Body of pancreas (tissue), 4 donors: ENCODE measurements at regions not wholly inside any gene's neighbourhood (a gene's known extent, or its start where the extent isn't known, plus 50 kb on each side); places are given as distances from the start of the nearest gene placed in this dataset.

Experiments used
- ATAC-seq: fragments of 150-250 bp; one replicate; pipeline ENCODE4 v1.9.1; 2016
- DNase-seq, 4 donors: peaks; one replicate each; pipeline ENCODE4 v3.0.0-alpha.2; 2019
- H3K27ac ChIP-seq, 4 donors: fragments of 200-600 bp; sonication (generic); 1 replicate in 3 of 4; 2 replicates in 1 of 4; pipeline versions ENCODE4 v1.5.1 to v1.6.1; 2016 to 2019; ENCODE audit warnings: mild to moderate bottlenecking in 1 of 4, mixed read lengths in 1 of 4, moderate library complexity in 1 of 4
- H3K27me3 ChIP-seq, 2 donors: fragments of 200-600 bp; sonication (generic); one replicate each; pipeline ENCODE4 v1.6.0; 2016; ENCODE audit warnings: mild to moderate bottlenecking in 1 of 2
- H3K36me3 ChIP-seq, 2 donors: fragments of 200-600 bp; sonication (generic); replicated peaks in 1 of 2; 2 replicates each; pipeline ENCODE4 v1.5.1; 2016; ENCODE audit warnings: low read depth in 2 of 2; ENCODE audit not compliant: insufficient read depth in 1 of 2
- H3K4me1 ChIP-seq: fragments of 200-600 bp; sonication (generic); one replicate; pipeline ENCODE4 v1.6.0; 2016
- H3K4me3 ChIP-seq, 2 donors: fragments of 200-600 bp; sonication (generic); 1 replicate in 1 of 2; 2 replicates in 1 of 2; pipeline ENCODE4 v1.5.1; 2016 to 2019
- H3K9me3 ChIP-seq, 3 donors: fragments of 200-600 bp; sonication (generic); 1 replicate in 2 of 3; 2 replicates in 1 of 3; pipeline ENCODE4 v1.5.1; 2016
- POLR2A ChIP-seq, 3 donors: fragments of 450-650 bp; IDR thresholded peaks; one replicate each; pipeline ENCODE4 v1.6.1; 2016; ENCODE audit warnings: antibody characterized with exemption in 3 of 3, mild to moderate bottlenecking in 2 of 3
- WGBS, 2 donors: methylation state at CpG; one replicate each; pipeline ENCODE4 v1.1.5; 2017; 5-methylcytosine and 5-hydroxymethylcytosine counted together
- intact Hi-C: fragments of 100-400 bp; cut with DNase I; formaldehyde crosslinking; loops from one replicate; pipeline ENCODE4 v1.15.1; 2023
- TF ChIP-seq, protein P1 (sequence below), 7 experiments: fragments of 450-650 bp in 4 of 7; fragments of 200-600 bp in 3 of 7; sonication (generic) in 3 of 7; IDR thresholded peaks; one replicate each; pipeline ENCODE4 v1.5.1; 2016 to 2019; ENCODE audit warnings: antibody characterized with exemption in 7 of 7

DNA sequence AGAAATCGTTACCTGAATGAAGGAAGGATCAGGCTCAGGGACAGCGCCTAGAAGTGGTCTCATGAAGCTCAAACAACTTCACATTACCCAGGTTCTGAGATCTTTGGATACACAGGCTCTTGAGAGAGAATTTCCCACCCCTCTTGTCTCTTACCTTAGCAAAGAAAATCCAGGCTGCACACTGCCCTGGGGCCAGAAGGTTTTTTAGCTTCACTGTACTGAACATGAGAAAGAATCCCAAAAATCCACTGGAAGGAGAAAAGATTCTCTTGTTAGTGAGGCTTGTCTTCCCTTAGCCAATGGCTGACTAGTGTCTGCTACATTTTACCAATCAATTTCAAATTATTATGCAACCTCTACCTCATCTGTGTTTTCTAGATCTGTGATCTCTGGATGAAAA, 101.0 kb upstream of the RIOK3 start:
- 85 to 97% methylated on average over 2 of the region's 2 CpGs for WGBS, 2 donors
- intact Hi-C loops, result no loop called here

DNA sequence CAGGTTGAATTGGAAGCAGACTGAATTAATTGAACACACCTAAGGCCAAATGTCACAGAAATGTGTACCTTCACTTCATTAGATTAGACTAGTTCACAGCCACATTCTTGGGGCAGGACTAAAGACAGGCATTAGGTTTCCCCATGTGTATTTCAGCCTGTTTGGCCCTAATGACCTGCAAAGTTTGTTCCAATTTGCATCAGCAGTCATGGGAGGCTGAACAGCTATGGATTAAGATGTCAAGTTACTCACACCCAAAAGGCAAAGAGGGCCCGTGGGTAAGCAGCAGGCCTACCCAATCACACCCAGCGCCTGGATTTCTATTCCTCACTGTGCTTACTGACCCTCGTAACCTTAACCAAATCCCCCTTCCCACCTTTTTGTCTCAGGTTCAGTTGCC, 99.6 kb upstream of the RIOK3 start:
- Histone ChIP-seq H3K9me3 (no peaks in the 10 kb centered on the region), H3K36me3 (no peaks in the 10 kb centered on the region), H3K27me3 (no peaks in the 10 kb centered on the region), H3K4me3 (no peak overlapping the region), H3K27ac (no peak overlapping the region), H3K4me1 (peaks cover 14% of the 10 kb centered on the region)
- intact Hi-C loops, result no loop called here
- ATAC-seq (no peak), DNase-seq (no peak)
- no peak for TF ChIP-seq POLR2A (IDR thresholded peaks at IDR 0.05)
- TF ChIP-seq, protein P1, sequence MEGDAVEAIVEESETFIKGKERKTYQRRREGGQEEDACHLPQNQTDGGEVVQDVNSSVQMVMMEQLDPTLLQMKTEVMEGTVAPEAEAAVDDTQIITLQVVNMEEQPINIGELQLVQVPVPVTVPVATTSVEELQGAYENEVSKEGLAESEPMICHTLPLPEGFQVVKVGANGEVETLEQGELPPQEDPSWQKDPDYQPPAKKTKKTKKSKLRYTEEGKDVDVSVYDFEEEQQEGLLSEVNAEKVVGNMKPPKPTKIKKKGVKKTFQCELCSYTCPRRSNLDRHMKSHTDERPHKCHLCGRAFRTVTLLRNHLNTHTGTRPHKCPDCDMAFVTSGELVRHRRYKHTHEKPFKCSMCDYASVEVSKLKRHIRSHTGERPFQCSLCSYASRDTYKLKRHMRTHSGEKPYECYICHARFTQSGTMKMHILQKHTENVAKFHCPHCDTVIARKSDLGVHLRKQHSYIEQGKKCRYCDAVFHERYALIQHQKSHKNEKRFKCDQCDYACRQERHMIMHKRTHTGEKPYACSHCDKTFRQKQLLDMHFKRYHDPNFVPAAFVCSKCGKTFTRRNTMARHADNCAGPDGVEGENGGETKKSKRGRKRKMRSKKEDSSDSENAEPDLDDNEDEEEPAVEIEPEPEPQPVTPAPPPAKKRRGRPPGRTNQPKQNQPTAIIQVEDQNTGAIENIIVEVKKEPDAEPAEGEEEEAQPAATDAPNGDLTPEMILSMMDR (IDR thresholded peaks at IDR 0.05), result no peak
- 54 to 58% methylated on average over 3 of the region's 3 CpGs for WGBS, 2 donors

More for the DNA sequence above, 101.0 kb upstream of the RIOK3 start:
- ATAC-seq (no peak), DNase-seq (no peak)
- Histone ChIP-seq H3K36me3 (no peaks in the 10 kb centered on the region), H3K9me3 (no peaks in the 10 kb centered on the region), H3K27ac (no peak overlapping the region), H3K4me1 (peaks cover 7% of the 10 kb centered on the region), H3K27me3 (no peaks in the 10 kb centered on the region), H3K4me3 (no peak overlapping the region)
- TF ChIP-seq POLR2A (IDR thresholded peaks at IDR 0.05), result no peak
- TF ChIP-seq, protein P1 (IDR thresholded peaks at IDR 0.05), result no peak

DNA sequence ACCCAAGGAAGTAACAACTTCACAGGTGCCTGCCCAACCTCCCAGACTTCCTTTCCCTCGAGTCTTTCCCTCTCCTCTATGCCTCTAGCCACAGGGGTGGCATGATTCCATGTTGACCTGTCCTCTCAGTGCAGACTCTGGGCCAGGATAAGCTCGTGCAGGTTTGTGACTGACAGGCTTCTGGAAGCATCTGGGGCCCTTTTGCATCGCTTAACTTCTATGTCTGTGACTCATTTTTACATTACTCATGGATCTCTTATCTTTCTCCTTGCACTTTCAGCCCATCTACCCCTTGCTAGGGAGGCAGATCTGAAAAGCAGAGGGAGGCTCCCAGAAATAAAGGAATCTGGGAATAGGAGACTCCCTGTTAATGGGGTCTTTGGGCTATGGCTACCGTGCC, 98.5 kb upstream of the RIOK3 start:
- intact Hi-C loops, result no loop called here
- TF ChIP-seq, protein P1 (IDR thresholded peaks at IDR 0.05), result no peak
- TF ChIP-seq POLR2A (IDR thresholded peaks at IDR 0.05), result no peak
- no peaks in the 10 kb centered on the region for H3K27me3 ChIP-seq
- peaks cover 14% of the 10 kb centered on the region for H3K4me1 ChIP-seq
- 87 to 93% methylated on average over 4 of the region's 4 CpGs for WGBS, 2 donors
- no peaks in the 10 kb centered on the region for H3K36me3 ChIP-seq
- no peak overlapping the region for H3K4me3 ChIP-seq
- DNase-seq, result no peak
- ATAC-seq, result no peak
- H3K9me3 ChIP-seq, result no peaks in the 10 kb centered on the region
- H3K27ac ChIP-seq, result no peak overlapping the region

DNA sequence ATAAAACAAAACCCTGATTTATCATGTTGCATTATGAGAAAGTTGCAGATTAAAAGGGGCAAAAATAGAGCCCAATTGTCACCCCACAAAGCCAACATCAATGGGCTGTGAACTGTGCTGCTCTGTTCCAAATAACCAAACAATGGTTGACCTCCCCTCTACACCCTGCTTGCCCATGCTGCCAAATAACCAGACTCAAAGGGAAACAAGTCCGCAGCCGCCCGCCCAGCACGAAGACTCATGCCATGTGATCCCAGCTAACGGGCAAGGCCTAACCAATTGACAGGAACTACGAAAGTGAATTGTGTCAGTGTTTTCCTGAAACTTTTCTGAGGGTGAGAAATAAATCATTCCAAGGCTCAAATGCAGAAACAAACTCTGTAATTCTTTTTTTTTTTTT, 97.9 kb upstream of the RIOK3 start:
- no peaks in the 10 kb centered on the region for H3K36me3 ChIP-seq
- intact Hi-C loops, result no loop called here
- H3K4me1 ChIP-seq, result peaks cover 14% of the 10 kb centered on the region
- DNase-seq (no peak), ATAC-seq (no peak)
- no peaks in the 10 kb centered on the region for H3K9me3 ChIP-seq
- WGBS, 2 donors, result 80 to 96% methylated on average over 6 of the region's 6 CpGs
- no peak overlapping the region for H3K4me3 ChIP-seq
- H3K27ac ChIP-seq, result no peak overlapping the region
- no peak for TF ChIP-seq POLR2A (IDR thresholded peaks at IDR 0.05)
- TF ChIP-seq, protein P1 (IDR thresholded peaks at IDR 0.05), result no peak
- no peaks in the 10 kb centered on the region for H3K27me3 ChIP-seq

DNA sequence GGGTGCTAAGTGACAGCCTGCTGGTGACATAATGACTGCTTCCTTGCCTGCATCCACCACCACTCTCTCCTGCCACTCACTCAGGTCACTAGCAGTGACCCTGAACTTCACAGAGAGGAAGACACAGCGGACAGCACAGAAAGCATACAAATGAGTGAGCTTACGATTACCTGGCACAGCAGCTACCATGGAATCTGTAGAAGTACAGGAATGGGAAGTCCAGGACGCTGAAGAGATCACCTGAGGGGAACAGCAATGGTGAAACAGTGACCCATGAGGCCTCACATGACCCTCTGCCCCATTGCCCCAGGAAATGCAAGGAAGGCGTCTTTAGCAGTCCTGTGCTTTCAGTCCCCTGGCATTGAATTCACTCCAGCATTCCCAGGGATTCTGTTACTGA, 96.7 kb upstream of the RIOK3 start:
- no peak for DNase-seq
- ATAC-seq, result no peak
- H3K36me3 ChIP-seq, result no peaks in the 10 kb centered on the region
- no peaks in the 10 kb centered on the region for H3K27me3 ChIP-seq
- peaks cover 14% of the 10 kb centered on the region for H3K4me1 ChIP-seq
- no peak overlapping the region for H3K4me3 ChIP-seq
- H3K9me3 ChIP-seq, result no peaks in the 10 kb centered on the region
- WGBS, 2 donors, result 87 to 92% methylated on average over 4 of the region's 4 CpGs
- intact Hi-C loops, result no loop called here
- no peak for TF ChIP-seq POLR2A (IDR thresholded peaks at IDR 0.05)
- TF ChIP-seq, protein P1 (IDR thresholded peaks at IDR 0.05), result no peak
- H3K27ac ChIP-seq, result peak overlapping the region in 2 of 4 donors; percentile 14 to 62
